T-helper 2 cell treated with Interferon-gamma antibody and Interleukin-4, amounts not matched to agents 5 μg/mL and 100 μg/mL, for 36 hours (primary cell): ENCODE measurements at regions not wholly inside any gene's neighbourhood (a gene's known extent, or its start where the extent isn't known, plus 50 kb on each side); places are given as distances from the start of the nearest gene placed in this dataset.

ENCODE experiments used
- DNase-seq: peaks from one replicate; pipeline ENCODE4 v3.0.0; 2021; ENCODE audit warnings: low spot score
- H3K27ac Mint-ChIP-seq: one replicate; pipeline ENCODE4 v1.8.0; 2021; ENCODE audit warnings: mild to moderate bottlenecking, mixed read lengths
- H3K27me3 Mint-ChIP-seq: one replicate; pipeline ENCODE4 v1.8.0; 2021; ENCODE audit warnings: low read depth, mixed read lengths
- H3K36me3 Mint-ChIP-seq: one replicate; pipeline ENCODE4 v1.8.0; 2021; ENCODE audit warnings: low read depth, mixed read lengths
- H3K4me1 Mint-ChIP-seq: one replicate; pipeline ENCODE4 v1.8.0; 2021; ENCODE audit warnings: low read depth, mixed read lengths
- H3K4me3 Mint-ChIP-seq: one replicate; pipeline ENCODE4 v1.8.0; 2022; ENCODE audit warnings: mild to moderate bottlenecking, moderate library complexity, mixed read lengths
- H3K9me3 Mint-ChIP-seq: one replicate; pipeline ENCODE4 v1.8.0; 2021; ENCODE audit warnings: mixed read lengths

- no peaks in the 10 kb centered on the region for H3K36me3 Mint-ChIP-seq
- no peaks in the 10 kb centered on the region for H3K9me3 Mint-ChIP-seq
- H3K27ac Mint-ChIP-seq = no peak overlapping the region
- no peak for DNase-seq
- no peaks in the 10 kb centered on the region for H3K27me3 Mint-ChIP-seq
- no peaks in the 10 kb centered on the region for H3K4me1 Mint-ChIP-seq
- H3K4me3 Mint-ChIP-seq = no peak overlapping the region
These were observed 69.6 kb upstream of the ARGLU1 start for GRCh38 chr13:106637519-106637918.

- H3K9me3 Mint-ChIP-seq = no peaks in the 10 kb centered on the region
- no peaks in the 10 kb centered on the region for H3K36me3 Mint-ChIP-seq
- no peak overlapping the region for H3K27ac Mint-ChIP-seq
- no peaks in the 10 kb centered on the region for H3K4me1 Mint-ChIP-seq
- no peaks in the 10 kb centered on the region for H3K27me3 Mint-ChIP-seq
- no peak overlapping the region for H3K4me3 Mint-ChIP-seq
- DNase-seq = no peak
These were observed 68.6 kb upstream of the ARGLU1 start for GRCh38 chr13:106636492-106636891.

GRCh38 chr13:106635616-106636015 lies 67.7 kb upstream of the ARGLU1 start:
- no peaks in the 10 kb centered on the region for H3K9me3 Mint-ChIP-seq
- no peak overlapping the region for H3K4me3 Mint-ChIP-seq
- H3K27ac Mint-ChIP-seq = no peak overlapping the region
- H3K36me3 Mint-ChIP-seq = no peaks in the 10 kb centered on the region
- H3K27me3 Mint-ChIP-seq = no peaks in the 10 kb centered on the region
- no peaks in the 10 kb centered on the region for H3K4me1 Mint-ChIP-seq
- no peak for DNase-seq

GRCh38 chr13:106633321-106633720 lies 65.4 kb upstream of the ARGLU1 start:
- no peaks in the 10 kb centered on the region for H3K36me3 Mint-ChIP-seq
- H3K4me1 Mint-ChIP-seq = no peaks in the 10 kb centered on the region
- no peak for DNase-seq
- no peak overlapping the region for H3K27ac Mint-ChIP-seq
- H3K9me3 Mint-ChIP-seq = no peaks in the 10 kb centered on the region
- no peaks in the 10 kb centered on the region for H3K27me3 Mint-ChIP-seq
- no peak overlapping the region for H3K4me3 Mint-ChIP-seq

- H3K27ac Mint-ChIP-seq = no peak overlapping the region
- DNase-seq = no peak
- no peaks in the 10 kb centered on the region for H3K9me3 Mint-ChIP-seq
- no peaks in the 10 kb centered on the region for H3K27me3 Mint-ChIP-seq
- no peaks in the 10 kb centered on the region for H3K36me3 Mint-ChIP-seq
- no peak overlapping the region for H3K4me3 Mint-ChIP-seq
- H3K4me1 Mint-ChIP-seq = no peaks in the 10 kb centered on the region
These were observed 62.7 kb upstream of the ARGLU1 start for GRCh38 chr13:106630650-106631049.

GRCh38 chr13:106630162-106630561 lies 62.2 kb upstream of the ARGLU1 start:
- Mint-ChIP-seq H3K4me1 (no peaks in the 10 kb centered on the region), H3K36me3 (no peaks in the 10 kb centered on the region), H3K4me3 (no peak overlapping the region), H3K27ac (no peak overlapping the region), H3K9me3 (no peaks in the 10 kb centered on the region), H3K27me3 (no peaks in the 10 kb centered on the region)
- no peak for DNase-seq

- DNase-seq = no peak
- Mint-ChIP-seq H3K27me3 (no peaks in the 10 kb centered on the region), H3K36me3 (no peaks in the 10 kb centered on the region), H3K27ac (no peak overlapping the region), H3K4me3 (no peak overlapping the region), H3K4me1 (no peaks in the 10 kb centered on the region), H3K9me3 (no peaks in the 10 kb centered on the region)
These were observed 61.2 kb upstream of the ARGLU1 start for GRCh38 chr13:106628936-106629659.

GRCh38 chr13:106626473-106626872 lies 58.5 kb upstream of the ARGLU1 start:
- Mint-ChIP-seq H3K27ac (no peak overlapping the region), H3K36me3 (no peaks in the 10 kb centered on the region), H3K27me3 (peaks cover 4% of the 10 kb centered on the region), H3K9me3 (no peaks in the 10 kb centered on the region), H3K4me1 (no peaks in the 10 kb centered on the region), H3K4me3 (no peak overlapping the region)
- DNase-seq = no peak

GRCh38 chr13:106625578-106625977 lies 57.6 kb upstream of the ARGLU1 start:
- no peaks in the 10 kb centered on the region for H3K36me3 Mint-ChIP-seq
- no peaks in the 10 kb centered on the region for H3K9me3 Mint-ChIP-seq
- DNase-seq = no peak
- peaks cover 8% of the 10 kb centered on the region for H3K27me3 Mint-ChIP-seq
- H3K27ac Mint-ChIP-seq = no peak overlapping the region
- no peak overlapping the region for H3K4me3 Mint-ChIP-seq
- H3K4me1 Mint-ChIP-seq = no peaks in the 10 kb centered on the region

- no peaks in the 10 kb centered on the region for H3K9me3 Mint-ChIP-seq
- no peaks in the 10 kb centered on the region for H3K36me3 Mint-ChIP-seq
- peaks cover 10% of the 10 kb centered on the region for H3K27me3 Mint-ChIP-seq
- H3K4me1 Mint-ChIP-seq = no peaks in the 10 kb centered on the region
- DNase-seq = no peak
- no peak overlapping the region for H3K27ac Mint-ChIP-seq
- no peak overlapping the region for H3K4me3 Mint-ChIP-seq
These were observed 56.0 kb upstream of the ARGLU1 start for GRCh38 chr13:106623799-106624460.

GRCh38 chr13:106621833-106622232 lies 53.9 kb upstream of the ARGLU1 start:
- H3K27me3 Mint-ChIP-seq = peaks cover 10% of the 10 kb centered on the region

GRCh38 chr13:106619688-106620555 lies 52.0 kb upstream of the ARGLU1 start:
- Mint-ChIP-seq H3K9me3 (no peaks in the 10 kb centered on the region), H3K27me3 (peaks cover 12% of the 10 kb centered on the region), H3K4me3 (no peak overlapping the region), H3K27ac (no peak overlapping the region), H3K36me3 (no peaks in the 10 kb centered on the region), H3K4me1 (no peaks in the 10 kb centered on the region)
- DNase-seq = no peak

More at GRCh38 chr13:106621833-106622232, 53.9 kb upstream of the ARGLU1 start:
- H3K4me3 Mint-ChIP-seq = no peak overlapping the region
- H3K4me1 Mint-ChIP-seq = no peaks in the 10 kb centered on the region
- no peak for DNase-seq
- H3K27ac Mint-ChIP-seq = no peak overlapping the region
- no peaks in the 10 kb centered on the region for H3K9me3 Mint-ChIP-seq
- H3K36me3 Mint-ChIP-seq = no peaks in the 10 kb centered on the region
